GM19397 (cell line): ENCODE measurements at regions not wholly inside any gene's neighbourhood (a gene's known extent, or its start where the extent isn't known, plus 50 kb on each side); places are given as distances from the start of the nearest gene placed in this dataset.
"Not testable (repeated sequence)": the region's sequence is repeated elsewhere in the genome, so short reads cannot be mapped to it uniquely, and the experiment has no call there.

Experiments
- ATAC-seq: cut with Tn5 transposase; IDR thresholded peaks from one replicate; pipeline ENCODE4 v1.9.1; 2021; ENCODE audit warnings: mild to moderate bottlenecking, moderate library complexity; ENCODE audit not compliant: unreplicated experiment

- no peak for ATAC-seq
These were observed 104.6 kb upstream of the PLEKHG1 start for GRCh38 chr6:150495126-150495525.

DNA sequence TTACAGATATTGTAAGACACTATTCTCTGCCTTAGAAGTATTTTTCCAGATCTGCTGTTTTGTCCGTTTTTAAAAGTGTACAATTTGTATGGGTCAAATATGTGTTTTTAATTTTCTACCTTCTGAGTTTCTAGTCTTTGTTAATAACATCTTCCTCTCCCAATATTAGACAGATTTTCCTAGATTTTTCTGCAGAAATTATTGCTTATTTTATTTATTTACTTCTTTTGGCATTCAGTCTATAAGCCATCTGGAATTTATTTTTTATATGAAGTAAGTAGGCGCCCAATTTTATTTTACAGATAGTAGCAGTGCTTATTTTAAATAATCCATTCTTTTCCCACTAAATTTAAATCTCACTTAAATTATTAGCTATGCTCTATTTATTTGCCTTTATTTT, 103.1 kb upstream of the PLEKHG1 start:
- ATAC-seq: no peak

DNA sequence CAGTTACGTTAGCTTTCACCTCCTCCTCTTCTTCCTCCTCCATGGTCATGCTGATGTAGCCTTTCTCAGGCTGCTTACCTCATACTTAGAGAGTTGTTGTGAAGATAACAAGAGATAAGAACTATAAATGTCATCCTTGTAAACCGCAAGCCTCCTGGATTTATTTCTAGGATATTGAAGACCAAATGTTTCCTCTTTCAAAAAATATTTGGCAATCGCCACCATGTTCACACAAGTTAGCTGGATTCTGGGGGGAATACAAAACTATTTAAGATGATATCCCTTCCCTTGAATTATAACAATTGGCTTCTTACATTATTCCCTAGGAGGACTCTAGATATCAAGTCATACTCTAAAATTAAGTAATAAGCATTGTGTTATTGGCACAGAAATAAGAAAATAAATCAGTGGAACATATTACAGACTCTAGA, 99.8 kb upstream of the PLEKHG1 start:
- no peak for ATAC-seq

GRCh38 chr6:150500568-150500967, 99.1 kb upstream of the PLEKHG1 start:
- not testable (repeated sequence) for ATAC-seq

DNA sequence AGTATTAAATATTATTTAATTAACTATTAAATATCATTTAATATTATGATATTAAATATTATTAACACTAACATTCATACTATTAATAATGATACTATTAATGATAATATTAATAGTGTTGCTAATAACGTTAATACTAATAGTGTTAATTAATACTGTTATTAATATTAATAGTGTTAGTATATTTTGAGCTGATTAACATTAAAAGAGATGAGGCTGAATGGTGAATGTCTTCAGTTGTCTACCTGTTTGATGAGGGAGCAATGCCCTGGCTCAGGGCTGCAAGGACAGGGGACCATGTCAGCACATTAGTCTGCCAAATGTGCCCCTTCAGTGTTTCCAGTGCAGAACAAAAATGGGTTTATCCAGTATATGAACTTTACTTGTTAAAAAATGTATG, 96.6 kb upstream of the PLEKHG1 start:
- ATAC-seq: no peak

- no peak for ATAC-seq
These were observed 95.9 kb upstream of the PLEKHG1 start for GRCh38 chr6:150503586-150504339.

GRCh38 chr6:150507361-150507760, 92.3 kb upstream of the PLEKHG1 start:
- not testable (repeated sequence) for ATAC-seq

DNA sequence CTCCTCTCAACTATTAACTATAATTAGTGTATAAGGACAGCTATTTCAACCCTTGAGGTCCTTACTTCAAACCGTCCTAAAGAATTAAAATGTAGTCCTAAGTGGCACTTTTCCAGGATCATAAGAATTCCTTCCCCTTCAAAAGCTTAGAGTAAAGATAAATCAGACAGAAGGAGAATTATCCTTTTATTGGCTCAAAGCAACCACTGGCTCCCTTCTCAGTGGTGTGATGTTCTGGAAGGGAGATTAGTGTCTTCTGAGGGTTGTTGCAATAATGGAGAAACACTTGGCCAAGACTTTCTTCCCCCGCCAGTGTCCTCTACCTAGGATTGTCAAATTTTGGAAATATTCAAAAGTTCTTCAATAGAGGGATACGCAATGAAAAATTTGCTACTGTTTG, 89.1 kb upstream of the PLEKHG1 start:
- ATAC-seq: no peak

DNA sequence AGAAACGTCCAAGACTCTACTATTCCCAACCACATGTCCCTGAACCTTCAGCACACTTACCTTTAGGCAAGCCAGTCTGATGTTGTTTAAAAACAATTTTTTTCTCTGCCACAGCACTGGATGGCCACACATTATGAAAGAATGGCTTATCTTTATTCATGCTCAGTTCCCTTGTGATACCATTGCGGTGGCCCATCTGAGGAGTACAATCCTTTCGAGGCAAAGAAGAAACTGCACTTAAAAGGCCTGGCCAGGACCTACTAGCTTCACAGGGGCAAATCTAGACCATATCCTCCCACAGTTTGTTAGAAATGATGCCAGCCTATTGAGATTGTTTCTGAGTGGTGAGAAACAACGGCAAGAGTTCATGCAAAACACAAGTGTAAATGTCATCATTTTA, 88.4 kb upstream of the PLEKHG1 start:
- no peak for ATAC-seq

- ATAC-seq: no peak
These were observed 84.8 kb upstream of the PLEKHG1 start for GRCh38 chr6:150514806-150515380.

GRCh38 chr6:150516199-150516598, 83.5 kb upstream of the PLEKHG1 start:
- ATAC-seq: no peak

- no peak for ATAC-seq
These were observed 82.5 kb upstream of the PLEKHG1 start for GRCh38 chr6:150517175-150517574.

- no peak for ATAC-seq
These were observed 78.2 kb upstream of the PLEKHG1 start for GRCh38 chr6:150521482-150521881.

DNA sequence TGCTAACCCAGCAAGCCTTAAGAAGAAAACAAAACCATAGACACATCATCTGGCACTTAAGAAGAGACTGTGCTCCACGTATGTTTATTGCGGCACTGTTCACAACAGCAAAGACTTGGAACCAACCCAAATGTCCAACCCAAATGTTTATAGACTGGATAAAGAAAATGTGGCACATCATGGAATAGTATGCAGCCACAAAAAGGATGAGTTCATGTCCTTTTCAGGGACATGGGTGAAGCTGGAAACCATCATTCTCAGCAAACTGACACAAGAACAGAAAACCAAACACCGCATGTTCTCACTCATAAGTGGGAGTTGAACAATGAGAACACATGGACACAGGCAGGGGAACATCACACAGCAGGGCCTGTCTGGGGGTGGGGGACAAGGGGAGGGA, 76.5 kb upstream of the PLEKHG1 start:
- ATAC-seq: not testable (repeated sequence)

DNA sequence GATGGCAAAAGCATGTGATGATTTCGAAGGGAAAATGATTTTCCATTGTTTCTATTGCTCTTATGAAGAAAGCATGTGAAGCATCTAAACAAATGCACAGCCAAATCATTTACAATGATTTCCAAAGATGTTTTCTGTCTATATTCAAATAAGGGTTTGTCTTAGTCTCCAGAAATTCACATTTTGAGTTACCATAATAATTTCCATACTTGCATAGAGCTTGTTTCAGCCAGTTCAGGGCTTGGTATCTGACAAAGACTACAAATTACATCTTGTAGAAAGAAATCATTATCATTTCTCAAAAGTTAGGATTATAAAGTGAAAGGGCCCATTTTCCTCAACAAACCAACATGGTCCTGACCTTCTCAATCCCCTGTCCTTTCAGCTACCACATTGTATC, 74.4 kb upstream of the PLEKHG1 start:
- ATAC-seq: no peak

DNA sequence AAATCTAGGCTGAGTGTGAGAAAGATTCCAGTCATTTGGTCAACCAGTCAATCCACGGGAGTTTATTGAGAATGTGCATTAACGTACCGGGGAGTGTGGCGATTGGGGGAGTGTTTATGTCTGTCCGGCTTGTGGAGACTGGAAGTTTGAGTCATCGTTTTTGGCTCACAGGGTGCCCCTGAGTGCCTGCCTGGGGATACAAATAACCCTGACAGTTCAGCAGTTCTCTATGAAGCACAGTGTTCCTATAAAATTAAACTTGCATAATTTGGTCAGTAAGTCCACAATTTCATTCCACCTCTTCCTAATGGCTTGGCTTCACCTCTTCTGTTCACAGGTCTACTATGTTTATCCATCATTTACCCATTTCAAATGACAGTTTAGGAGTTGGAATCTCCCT, 72.6 kb upstream of the PLEKHG1 start:
- no peak for ATAC-seq

DNA sequence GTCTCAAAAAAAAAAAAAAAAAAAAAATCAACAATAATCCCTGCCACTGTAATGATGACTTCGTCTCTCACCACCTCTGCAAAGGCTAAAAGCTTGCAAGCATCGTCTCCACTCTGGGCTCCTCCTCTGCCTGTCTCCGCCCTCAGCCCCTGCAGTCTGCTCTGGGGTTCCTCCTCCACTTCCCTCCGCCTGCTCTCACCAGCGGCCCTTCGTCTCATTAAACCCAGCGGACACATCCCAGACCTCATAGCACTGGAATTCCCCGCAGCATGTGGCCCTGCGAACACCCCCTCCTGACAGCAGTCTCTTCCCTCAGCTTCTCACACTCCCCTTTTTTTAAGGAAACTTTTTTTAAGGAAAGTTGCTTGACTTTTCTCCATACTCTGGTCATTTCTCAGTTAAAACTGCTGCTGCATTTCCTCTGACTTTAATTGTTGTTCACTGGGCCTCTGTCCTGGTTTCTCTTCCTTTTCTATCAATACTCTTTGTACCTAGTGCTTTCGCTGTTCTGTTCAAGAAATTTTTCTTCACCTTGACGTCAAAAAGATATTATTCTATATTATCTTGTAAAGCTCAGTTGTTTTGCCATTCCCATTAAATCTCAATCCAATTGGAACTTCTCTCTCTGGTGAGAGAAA, 70.9 kb upstream of the PLEKHG1 start:
- no peak for ATAC-seq

GRCh38 chr6:150529646-150530045, 70.0 kb upstream of the PLEKHG1 start:
- ATAC-seq: no peak

- no peak for ATAC-seq
These were observed 67.7 kb upstream of the PLEKHG1 start for GRCh38 chr6:150531957-150532356.

GRCh38 chr6:150534553-150534952, 65.1 kb upstream of the PLEKHG1 start:
- no peak for ATAC-seq

GRCh38 chr6:150535151-150535804, 64.4 kb upstream of the PLEKHG1 start:
- ATAC-seq: no peak

DNA sequence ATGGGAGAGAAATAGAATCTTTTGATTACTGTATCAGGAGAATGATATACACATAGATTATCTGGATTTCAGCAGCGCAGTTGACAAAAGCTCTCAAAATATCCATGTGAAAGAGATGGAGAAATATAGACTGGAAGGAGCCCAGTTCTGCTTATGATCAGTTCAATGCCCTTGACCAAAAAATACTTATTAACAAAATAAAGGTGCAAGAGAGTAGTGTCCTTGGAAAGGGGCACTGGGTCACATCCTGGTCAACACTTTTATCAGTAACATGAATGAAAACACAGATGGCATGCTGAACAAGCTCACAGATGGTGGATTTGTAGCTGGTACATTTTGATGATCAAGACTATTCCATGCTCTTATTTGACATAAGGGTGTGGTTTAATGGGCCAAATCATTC, 63.9 kb upstream of the PLEKHG1 start:
- no peak for ATAC-seq
